GM21529 (cell line): ENCODE measurements at regions not wholly inside any gene's neighbourhood (a gene's known extent, or its start where the extent isn't known, plus 50 kb on each side); places are given as distances from the start of the nearest gene placed in this dataset.

Experiments
- ATAC-seq: cut with Tn5 transposase; IDR thresholded peaks from one replicate; pipeline ENCODE4 v1.9.1; 2021; ENCODE audit not compliant: unreplicated experiment

DNA sequence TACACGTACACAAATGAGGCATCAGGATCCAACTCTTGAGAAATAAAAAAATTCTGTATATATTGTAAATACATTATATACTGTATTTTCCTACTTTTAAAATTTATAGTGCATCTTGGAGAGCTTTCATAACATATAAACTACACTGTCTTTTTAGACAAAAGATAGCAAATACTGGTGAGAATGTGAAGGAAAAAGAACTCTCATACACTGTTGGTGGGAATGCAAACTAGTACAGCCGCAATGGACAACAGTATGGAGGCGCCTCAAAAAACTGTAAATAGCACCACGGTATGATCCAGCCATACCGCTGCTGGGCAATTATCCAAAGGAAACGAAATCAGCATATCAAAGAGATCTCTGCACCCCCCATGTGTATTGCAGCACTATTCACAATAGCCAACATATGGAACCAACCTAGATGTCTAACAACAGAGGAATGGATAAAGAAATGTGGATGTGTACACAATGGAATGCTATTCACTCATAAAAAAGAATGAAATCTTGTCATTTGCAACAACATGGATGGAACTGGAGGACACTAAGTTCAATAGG is 292.4 kb downstream of the EFNB2 start:
- ATAC-seq: no peak

DNA sequence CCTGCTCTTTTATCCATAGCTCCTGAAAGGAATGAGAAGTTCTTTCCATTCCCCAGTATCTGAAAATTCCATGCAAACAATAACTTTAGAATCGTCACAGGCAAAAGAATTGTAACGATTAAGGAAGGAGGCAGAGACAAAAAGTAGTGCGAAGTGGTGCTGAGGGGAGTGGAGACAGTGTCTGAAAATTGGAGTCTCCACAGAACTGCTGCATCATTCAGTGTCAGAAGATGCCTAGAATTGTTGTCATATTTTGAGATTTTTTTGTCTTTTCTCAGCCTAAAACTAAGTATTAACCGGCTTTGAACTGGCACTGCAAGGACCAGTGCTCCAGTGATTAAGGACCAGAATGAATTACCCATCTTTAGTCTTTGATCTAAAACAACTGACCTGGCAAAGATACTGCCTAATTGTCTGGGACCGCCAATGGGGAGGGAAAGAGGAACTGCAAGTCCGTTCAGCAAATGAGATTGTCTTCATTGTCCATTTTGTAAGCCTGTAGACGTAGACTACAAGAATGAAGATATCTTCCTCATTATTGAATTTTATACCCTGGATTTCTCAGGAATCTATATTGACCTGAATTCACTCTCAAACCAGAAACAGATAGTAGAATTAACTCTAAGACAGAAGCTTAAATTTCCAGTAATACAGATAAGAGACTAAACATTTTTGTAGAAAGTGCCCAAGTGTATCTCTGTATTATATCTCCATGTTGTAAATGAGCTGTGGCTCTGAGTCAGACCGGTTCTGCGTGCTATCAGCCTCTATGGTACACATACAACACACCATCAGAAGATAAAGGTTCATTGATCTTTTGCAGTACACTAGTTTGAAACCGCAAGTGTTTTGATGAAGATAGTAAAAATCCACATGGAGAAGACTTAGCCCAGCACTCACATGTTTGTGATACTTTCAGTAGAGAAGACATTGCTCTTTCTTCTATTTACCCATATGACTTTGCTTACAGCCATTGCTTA is 293.2 kb downstream of the EFNB2 start:
- no peak for ATAC-seq

DNA sequence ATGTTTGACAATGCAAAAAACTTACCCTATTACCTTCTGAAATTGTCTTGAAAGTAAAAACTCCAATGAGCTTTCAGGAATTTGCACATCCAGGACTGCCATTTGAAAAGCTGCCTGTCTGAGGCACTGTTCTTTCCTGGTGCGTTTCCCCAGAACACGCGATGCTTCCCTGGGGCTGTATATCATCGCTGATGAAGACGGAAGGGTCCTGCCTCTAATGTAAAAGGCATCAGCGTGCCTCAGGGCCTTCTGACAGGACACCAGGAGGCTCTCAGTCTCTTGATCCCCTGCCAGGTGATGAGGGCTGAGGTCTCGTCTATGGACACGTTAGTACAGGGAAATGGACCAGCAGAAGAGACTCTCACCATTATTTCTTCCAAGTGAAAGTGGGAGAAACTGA is 296.8 kb downstream of the EFNB2 start:
- ATAC-seq: no peak

DNA sequence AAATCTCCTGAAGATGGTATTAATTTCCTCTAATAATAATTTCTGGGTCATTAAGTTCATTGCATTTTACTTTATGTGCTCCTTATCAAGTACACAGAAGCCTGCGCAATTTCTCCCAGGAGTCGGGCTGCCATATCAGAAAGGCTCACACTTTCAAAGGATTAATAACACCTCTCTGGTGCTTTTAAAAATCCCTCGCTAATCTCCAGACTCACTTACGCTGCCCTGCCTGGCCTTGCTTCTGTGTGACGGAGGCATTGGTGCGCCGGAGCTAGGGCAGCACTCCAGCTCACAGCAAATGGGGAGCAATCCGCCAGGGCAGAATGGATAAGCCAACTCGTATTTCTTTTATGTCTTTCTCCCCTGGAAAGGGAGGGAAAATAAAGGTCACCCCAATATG is 300.8 kb downstream of the EFNB2 start:
- ATAC-seq: no peak

DNA sequence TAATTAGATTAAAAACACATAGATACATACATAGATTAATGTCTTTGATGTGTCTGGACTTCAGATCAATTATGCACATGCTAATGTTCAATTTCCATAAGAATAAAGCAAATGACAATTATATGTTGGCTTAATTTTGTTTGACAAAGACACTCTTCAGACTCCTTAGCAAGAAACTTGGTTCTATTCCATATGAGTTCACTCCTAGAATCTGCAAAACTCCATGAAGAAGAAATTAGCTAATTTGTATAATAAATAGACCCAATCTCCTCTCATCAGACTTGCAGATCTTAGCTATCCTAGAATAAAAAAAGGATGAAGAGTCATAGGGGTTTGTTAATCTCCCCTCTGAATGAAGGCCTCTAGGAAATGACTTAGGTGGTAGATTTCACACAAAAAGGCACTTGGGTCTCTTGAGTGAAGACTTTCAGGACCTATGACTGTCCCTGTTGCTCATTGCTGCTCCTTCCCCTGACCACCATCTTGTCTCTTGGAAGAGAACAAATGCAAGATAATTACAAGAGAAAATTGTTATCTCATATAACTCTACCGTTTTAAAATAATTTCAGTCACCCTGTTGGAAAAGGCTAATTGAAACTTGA is 302.2 kb downstream of the EFNB2 start:
- no peak for ATAC-seq

DNA sequence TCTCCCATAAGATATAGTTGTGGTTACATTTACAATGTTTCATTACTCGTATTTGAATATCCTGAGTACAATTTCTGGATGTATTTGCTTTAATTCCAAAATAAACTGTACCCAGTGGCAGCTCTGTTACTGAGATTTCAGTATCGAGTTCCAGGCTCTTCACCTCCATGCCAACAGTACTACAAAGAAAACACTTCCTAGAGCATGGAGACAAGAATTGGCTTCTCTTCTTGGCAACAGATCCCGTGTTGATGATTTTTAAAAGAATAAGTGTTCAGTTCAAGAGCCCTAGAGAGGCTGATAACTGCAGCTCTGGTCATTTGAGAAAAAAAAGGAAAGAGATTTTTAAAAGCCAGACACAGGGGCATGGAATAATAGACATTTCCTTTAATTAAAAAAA is 302.8 kb downstream of the EFNB2 start:
- ATAC-seq: no peak

DNA sequence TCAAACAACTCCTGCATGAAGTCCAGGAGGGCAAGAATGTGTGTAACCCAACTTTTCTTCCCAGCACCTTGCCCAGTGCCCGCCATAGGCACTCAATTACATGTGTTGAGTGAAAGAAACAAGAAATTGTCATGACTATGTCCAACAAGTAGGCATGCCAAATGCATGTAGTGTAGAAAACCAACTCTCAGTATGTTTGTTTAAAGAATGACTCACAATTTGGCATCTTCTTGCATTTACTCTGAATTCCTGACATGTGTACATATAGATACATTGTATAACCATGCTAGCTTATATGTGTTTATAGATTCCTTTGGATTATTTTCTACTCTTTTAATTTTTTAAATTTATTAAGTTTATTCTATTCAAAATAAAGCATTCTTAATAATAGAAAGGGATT is 305.0 kb downstream of the EFNB2 start:
- no peak for ATAC-seq

DNA sequence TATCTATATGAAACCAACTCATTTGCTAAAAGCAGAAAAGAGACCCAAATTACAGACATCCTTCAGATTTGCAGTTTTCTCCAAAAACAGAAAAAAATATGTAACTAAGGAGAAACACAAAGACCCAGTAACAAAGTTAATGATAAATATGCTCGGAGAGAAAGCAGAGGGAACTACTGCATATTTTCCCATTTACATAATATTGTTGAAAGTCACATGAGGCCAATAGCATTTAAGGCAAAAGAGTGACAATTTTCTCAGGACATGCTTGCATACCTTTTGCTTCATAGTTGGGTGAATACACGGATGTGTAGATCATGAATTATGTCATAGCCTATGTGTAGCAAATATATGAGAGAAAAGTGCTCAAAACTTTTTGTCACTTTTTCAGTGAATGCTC is 310.3 kb downstream of the EFNB2 start:
- ATAC-seq: no peak

DNA sequence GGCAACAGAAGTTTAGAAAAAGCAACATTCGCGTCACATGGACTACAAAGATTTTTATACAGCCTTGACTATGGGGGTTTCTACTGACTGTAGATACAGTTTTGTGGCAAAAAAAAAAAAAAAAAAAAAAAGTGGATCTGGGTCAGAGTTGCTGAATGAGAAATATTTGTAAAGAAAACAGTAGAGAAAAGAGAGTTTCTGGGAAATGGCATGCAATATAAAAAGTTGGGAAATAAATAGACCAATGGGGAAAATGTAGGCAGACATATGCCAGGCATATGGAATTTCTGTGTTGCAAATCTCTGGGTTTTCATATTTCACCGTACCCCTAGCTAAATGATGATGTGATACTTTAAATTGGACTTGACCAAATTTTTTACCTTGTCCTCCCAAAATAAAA is 315.3 kb downstream of the EFNB2 start:
- no peak for ATAC-seq

DNA sequence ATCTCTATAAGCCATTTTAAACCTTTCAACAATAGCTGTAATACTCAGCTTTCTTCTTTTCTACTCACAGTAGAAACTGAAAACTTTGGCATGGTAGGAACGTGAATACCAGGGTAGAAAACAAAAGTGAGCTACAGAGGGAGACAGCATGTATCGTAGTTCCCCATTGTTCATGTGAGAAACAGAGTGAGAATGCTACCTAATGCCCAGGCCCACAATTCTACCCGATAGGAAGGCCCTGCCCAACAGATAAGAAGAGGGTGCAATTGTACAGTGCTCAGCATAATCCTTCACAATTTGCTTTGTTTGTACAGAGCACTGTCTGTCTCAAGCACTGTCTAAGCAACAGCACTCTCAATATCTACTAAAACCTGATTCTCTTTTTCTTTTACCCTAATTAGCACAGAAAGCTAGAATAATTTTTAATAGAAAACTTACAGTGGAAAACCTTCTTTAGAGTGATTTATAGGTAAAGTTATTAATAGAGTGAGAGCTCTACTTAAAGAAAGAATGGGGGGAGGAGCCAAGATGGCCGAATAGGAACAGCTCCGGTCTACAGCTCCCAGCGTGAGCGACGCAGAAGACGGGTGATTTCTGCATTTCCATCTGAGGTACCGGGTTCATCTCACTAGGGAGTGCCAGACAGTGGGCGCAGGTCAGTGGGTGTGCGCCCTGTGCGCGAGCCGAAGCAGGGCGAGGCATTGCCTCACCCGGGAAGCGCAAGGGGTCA is 322.3 kb downstream of the EFNB2 start:
- no peak for ATAC-seq

DNA sequence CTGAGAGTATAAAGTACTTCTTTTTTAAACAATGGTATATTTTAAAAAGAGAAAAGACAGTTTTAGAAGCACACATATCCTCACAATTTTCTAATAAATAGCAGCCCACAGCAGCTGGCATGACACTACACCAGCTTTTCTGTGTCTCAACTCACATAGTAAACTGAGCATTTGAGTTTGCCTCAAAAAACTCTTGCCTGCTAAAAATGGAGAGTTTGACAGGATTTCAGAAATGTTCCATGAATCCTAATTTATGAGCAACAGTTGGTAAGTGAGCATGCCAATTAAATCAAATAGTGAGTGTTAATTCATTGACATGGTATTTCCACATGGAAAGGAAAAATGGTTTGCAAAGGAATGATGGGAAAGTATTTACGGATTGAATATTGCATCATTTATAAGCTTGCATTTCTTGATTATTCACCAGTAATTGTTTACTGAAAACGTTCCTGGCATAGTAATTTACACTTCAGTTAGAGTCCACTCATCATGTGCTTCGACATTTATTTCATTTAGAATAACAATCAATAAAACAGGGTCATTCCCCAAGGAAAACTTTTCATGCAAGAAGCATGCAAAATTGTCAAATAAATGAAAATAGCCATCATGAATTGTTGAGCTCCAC is 323.0 kb downstream of the EFNB2 start:
- no peak for ATAC-seq

DNA sequence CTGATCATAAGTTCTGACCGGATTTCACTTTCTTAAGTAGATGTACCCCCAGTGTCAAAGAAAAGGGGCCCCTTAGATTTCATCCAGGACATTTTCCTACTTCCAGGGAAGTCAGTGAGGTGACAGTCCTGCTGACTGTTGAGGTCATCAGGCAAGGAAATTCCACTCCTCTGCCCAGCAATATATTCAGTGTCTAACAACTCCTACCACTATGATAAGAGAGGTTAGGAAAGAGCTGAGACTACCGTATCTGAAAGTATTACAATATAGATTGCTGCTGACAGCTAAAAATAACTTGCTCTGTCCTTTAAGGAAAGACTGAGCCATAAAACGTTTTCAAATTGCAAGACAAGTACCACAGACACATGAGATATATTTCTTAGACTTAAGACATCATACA is 325.1 kb downstream of the EFNB2 start:
- ATAC-seq: no peak

DNA sequence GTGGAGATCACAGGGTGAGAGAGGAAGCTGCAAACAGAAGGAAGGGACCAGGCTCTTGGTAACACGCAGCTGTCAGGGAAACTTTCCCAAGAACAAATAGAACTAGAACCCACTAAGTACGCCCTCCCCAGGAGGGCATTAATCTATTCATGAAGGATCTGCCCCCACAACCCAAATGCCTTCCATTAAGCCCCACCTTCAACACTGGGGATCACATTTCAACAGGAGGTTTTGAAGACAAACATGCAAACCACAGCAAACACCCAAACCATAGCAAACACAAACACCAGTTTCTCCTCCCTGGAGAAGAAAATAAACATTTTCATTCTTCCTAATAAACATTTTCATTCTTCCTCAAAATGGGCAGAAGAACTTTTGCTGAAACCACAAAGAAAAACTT is 329.6 kb downstream of the EFNB2 start:
- no peak for ATAC-seq

DNA sequence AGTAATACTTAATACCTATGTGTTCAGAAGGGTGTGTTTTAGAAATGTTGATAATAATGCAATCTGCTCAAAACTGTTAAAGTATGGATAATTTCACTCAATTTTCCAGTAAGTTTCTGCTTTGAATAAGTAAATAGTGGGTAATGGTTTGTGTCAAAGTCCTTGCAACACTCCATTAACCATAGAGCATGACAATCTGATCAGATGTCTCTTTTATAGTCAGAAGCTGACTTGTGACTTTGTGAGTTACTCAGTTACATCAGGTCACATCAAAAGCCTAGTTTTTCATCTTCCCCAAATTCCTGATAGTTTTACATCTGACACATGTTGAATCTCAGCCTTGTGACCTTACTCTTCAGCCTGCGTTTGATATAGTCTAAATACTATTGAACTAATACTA is 338.0 kb downstream of the EFNB2 start:
- no peak for ATAC-seq

DNA sequence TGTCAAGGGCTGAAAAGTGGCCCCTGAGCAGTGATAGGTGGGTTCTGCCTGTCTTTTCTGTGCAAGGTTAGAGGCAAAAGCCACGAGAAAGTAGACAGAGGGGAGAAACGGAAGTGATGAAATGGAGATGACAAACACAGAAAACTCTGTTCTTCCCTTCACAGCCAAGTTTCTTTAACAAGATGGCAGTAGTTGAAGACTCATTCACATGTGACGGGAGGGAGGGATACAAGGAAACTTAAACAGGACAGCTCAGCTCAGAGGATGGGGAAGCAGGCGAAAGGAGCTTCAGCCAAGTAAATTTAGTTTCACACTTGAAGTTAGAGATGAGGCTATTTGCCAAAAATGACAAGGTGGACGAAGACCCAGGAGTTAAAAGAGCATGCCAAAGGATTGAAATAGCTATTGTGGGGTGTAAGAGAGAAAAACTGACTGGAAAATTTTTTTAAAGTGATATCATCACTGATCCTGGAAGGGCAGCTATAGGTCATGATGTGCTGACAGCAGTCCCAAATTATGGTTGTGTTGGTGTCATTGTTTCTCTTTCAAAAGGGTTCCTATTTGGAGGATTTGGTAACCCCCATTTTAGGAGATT is 347.9 kb downstream of the EFNB2 start:
- no peak for ATAC-seq

DNA sequence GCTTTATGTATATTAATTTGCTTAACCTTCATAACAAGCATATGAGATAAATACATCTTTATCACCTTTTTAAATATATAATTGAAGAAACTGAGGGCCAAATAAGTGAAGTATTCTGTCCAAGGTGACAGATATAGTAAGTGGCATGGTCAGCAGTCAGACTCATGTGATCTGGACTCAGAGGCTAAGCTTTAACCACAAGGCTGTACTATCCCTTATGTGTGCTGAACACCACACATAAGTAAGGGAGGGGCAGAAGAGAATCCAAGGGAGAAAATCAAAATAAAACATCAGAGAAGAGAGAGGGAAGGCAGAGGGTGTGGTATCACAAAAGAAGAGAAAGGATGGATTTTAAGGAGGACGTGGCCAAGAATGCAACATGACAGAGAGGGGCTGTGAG is 348.4 kb downstream of the EFNB2 start:
- ATAC-seq: no peak

DNA sequence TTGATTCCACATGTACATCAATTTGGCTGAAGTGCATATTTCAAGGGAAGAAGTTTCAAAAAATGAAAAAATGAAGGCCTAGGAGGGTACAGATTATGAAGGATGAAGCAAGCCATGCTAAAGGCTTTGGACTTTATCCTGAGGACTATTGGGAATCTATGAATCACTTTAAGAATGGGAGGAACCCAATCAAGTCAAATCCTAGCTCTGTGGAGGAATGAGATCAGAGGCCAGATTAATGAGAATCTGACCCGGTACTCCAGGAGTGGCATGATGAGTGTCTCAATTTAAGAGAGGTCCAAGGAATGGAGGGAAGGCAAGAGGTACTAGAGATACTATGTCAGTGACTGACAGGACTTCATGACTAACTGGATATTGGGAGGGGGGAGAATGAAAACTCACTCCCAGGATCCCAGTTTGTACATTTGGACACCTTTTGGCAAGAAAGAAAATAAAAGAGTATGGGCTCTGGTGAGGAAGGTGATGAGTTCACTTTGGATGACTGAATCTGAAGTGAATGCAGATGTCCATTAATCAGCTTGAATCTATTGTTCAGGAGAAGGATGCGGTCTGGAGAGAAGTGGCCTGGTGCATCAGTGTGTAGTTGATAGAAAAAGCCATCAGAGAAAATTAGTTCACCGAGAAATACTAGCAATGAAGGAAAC is 349.0 kb downstream of the EFNB2 start:
- ATAC-seq: no peak

DNA sequence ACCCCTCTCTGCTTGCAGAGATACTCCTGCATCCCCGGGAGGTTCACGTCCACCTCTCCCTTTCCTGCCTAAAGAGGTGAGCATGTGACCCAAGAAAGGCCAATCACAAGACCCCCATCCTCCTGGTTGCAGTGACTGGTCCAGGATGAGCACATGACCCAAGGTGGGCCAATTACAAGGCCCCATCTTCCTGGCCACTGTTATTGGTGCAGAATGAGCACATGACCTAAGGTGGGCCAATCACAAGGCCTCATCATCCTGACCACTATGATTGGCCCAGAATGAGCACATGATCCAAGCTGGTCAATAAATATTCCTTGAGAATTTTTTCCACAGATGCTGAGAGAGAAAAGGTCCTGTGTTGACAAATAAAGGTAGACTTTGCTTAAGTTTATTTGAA is 350.7 kb downstream of the EFNB2 start:
- no peak for ATAC-seq

DNA sequence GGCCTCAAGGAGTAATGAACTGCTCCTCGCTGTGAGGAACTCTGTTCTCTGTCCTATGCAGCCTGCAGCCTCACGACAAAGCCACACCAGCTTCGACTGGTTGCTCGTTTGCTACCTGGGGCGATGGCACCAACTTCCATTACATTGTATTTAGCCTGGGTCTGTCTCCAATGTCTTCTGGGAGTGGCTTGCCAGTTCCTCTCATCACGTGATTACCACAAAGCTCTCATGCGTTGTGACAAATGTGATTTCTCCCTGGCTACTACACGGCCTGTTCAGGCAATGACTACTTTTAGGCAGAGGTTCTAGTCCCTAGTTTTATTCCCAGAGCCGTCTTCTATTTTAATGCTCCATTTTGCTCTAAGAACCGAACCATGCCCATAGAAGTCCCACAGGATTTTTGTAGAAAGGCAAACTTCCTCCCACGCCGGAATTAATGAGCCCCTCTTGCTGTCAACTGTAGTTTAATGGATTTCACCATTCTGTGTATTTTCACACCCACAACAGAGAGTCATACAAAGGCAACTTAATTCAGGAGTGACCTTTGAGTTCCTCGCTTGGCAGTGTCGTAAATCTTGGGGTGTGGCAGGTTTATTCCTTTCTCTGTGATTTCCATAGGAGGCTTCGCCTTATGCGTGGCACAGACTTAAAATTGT is 351.9 kb downstream of the EFNB2 start:
- no peak for ATAC-seq

DNA sequence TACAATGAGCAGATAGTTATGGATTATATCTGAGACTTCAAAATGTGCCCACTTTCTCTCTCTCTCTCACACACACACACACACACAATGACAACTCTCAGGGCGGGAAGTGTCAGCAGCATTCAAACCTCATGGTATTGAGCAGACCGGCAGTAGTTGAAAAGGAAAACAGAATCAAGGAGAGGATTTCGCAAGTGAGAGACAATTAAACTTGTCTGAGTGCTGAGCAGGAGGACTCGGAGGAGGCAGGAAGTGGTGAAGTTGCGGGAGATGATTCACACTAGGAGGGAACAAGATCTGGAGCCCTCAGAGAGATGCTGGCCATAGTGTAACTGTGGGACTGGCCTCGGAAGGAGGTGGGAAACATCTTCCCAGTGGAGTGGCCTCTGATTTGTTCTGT is 353.1 kb downstream of the EFNB2 start:
- no peak for ATAC-seq
